HCT116 (cell line): ENCODE measurements at regions not wholly inside any gene's neighbourhood (a gene's known extent, or its start where the extent isn't known, plus 50 kb on each side); places are given as distances from the start of the nearest gene placed in this dataset.

Experiments used
- ATAC-seq: fragments of 200-7000 bp; cut with Tn5 transposase; 2 replicates; pipeline ENCODE4 v1.9.1; 2020; ENCODE audit warnings: mild to moderate bottlenecking, moderate library complexity
- BruUV-seq: library from RNA; stranded (reverse); fragments of 400-500 nt; replicated peaks from 2 replicates; lab custom pipeline; 2021; lab: Mats Ljungman, UMichigan
- CTCF ChIA-PET: fragments of 300-600 bp; sonication (Branson Sonifier 250); formaldehyde crosslinking; loops from one replicate; lab custom pipeline; 2021; ENCODE audit warnings: antibody characterized with exemption; lab: Charles Lee
- POLR2A ChIA-PET: fragments of 300-600, 350-600 bp; sonication (Branson Sonifier 250); formaldehyde crosslinking; loops from one replicate; lab custom pipeline; 2021; ENCODE audit warnings: antibody characterized with exemption; lab: Charles Lee
- RAD21 ChIA-PET, 2 experiments: fragments of 300-600 bp; sonication (Branson Sonifier 250); formaldehyde crosslinking; loops; one replicate each; lab custom pipeline; 2023; ENCODE audit warnings: low total read pairs in 2 of 2; ENCODE audit not compliant: uncharacterized antibody in 2 of 2, unreplicated experiment in 2 of 2, low non-redundant PET in 1 of 2; lab: Charles Lee
- DNase-seq: peaks from one replicate; pipeline ENCODE4 v3.0.0-alpha.2; 2010; ENCODE audit warnings: low read depth, low spot score
- H2AFZ ChIP-seq: fragments of 200-600 bp; shearing (Covaris generic), sonication (generic); 2 replicates; pipeline ENCODE4 v1.6.1; 2017; ENCODE audit warnings: low read depth, mixed run types, mixed read lengths, antibody characterized with exemption, low read length; ENCODE audit not compliant: poor library complexity, severe bottlenecking
- H3K27ac ChIP-seq: 2 replicates; pipeline ENCODE4 v1.5.1; 2012; ENCODE audit warnings: low read depth, low read length
- H3K27me3 ChIP-seq: fragments of 200-600 bp; sonication (generic); 2 replicates; pipeline ENCODE4 v1.6.1; 2016; ENCODE audit warnings: mixed run types, low read length, mixed read lengths; ENCODE audit not compliant: insufficient read depth
- H3K36me3 ChIP-seq, 2 experiments: fragments of 200-500 bp in 1 of 2; fragments of 200-600 bp in 1 of 2; sonication (Bioruptor generic) in 1 of 2; sonication (generic) in 1 of 2; 2 replicates each; pipeline versions ENCODE4 v1.5.1 to v1.6.1; 2014 to 2016; ENCODE audit warnings: low read length in 2 of 2, inconsistent platforms in 1 of 2, mixed read lengths in 1 of 2, mixed run types in 1 of 2; ENCODE audit not compliant: insufficient read depth in 2 of 2, control insufficient read depth in 1 of 2
- H3K4me1 ChIP-seq, 2 experiments: fragments of 200-600 bp in 1 of 2; sonication (generic) in 1 of 2; 2 replicates each; pipeline versions ENCODE4 v1.5.1 to v1.6.1; 2012 to 2017; ENCODE audit warnings: low read length in 2 of 2, inconsistent platforms in 1 of 2, mild to moderate bottlenecking in 1 of 2, mixed read lengths in 1 of 2, mixed run types in 1 of 2, moderate library complexity in 1 of 2; ENCODE audit not compliant: insufficient read depth in 2 of 2, control insufficient read depth in 1 of 2
- H3K4me2 ChIP-seq: fragments of 200-600 bp; sonication (generic); 2 replicates; pipeline ENCODE4 v1.6.1; 2017; ENCODE audit warnings: mixed run types, low read length, mixed read lengths
- H3K4me3 ChIP-seq, 2 experiments: fragments of 200-600 bp in 1 of 2; sonication (generic) in 1 of 2; replicated peaks in 1 of 2; 2 replicates each; pipeline ENCODE4 v1.5.1; 2011 to 2016; ENCODE audit warnings: low read length in 2 of 2, control low read depth in 1 of 2, low read depth in 1 of 2, mild to moderate bottlenecking in 1 of 2, mixed read lengths in 1 of 2, mixed run types in 1 of 2
- H3K79me2 ChIP-seq: fragments of 200-600 bp; sonication (generic); 2 replicates; pipeline ENCODE4 v1.6.1; 2017; ENCODE audit warnings: mild to moderate bottlenecking, mixed run types, low read length, moderate library complexity, mixed read lengths; ENCODE audit not compliant: insufficient read depth
- H3K9ac ChIP-seq: fragments of 200-600 bp; sonication (generic); 2 replicates; pipeline ENCODE4 v1.6.1; 2016; ENCODE audit warnings: low read length, mixed read lengths
- H3K9me2 ChIP-seq: fragments of 200-600 bp; sonication (generic), shearing (Covaris generic); 2 replicates; pipeline ENCODE4 v1.6.1; 2017; ENCODE audit warnings: mixed run types, mild to moderate bottlenecking, moderate library complexity; ENCODE audit not compliant: insufficient read depth
- H3K9me3 ChIP-seq, 2 experiments: fragments of 200-500 bp in 1 of 2; fragments of 200-600 bp in 1 of 2; sonication (Bioruptor generic) in 1 of 2; sonication (generic) in 1 of 2; 2 replicates each; pipeline ENCODE4 v1.6.1; 2014 to 2017; ENCODE audit warnings: low read length in 2 of 2, mixed read lengths in 2 of 2, inconsistent platforms in 1 of 2, low read depth in 1 of 2, mild to moderate bottlenecking in 1 of 2, mixed run types in 1 of 2, moderate library complexity in 1 of 2; ENCODE audit not compliant: control insufficient read depth in 1 of 2, insufficient read depth in 1 of 2
- H4K20me1 ChIP-seq: fragments of 200-600 bp; sonication (generic), shearing (Covaris generic); 2 replicates; pipeline ENCODE4 v1.6.1; 2017; ENCODE audit warnings: mixed run types, mild to moderate bottlenecking, moderate library complexity; ENCODE audit not compliant: insufficient read depth
- CEBPB ChIP-seq: IDR thresholded peaks from 2 replicates; pipeline ENCODE4 v1.6.1; 2012; ENCODE audit warnings: low read depth
- EGR1 ChIP-seq: IDR thresholded peaks from 2 replicates; pipeline ENCODE4 v1.6.1; 2012; ENCODE audit warnings: low read depth
- EZH2 ChIP-seq: fragments of 200-600 bp; sonication (generic); IDR thresholded peaks from 2 replicates; pipeline ENCODE4 v1.6.1; 2017; ENCODE audit warnings: antibody characterized with exemption, mixed run types
- FOSL1 ChIP-seq: IDR thresholded peaks from 2 replicates; pipeline ENCODE4 v1.6.1; 2012; ENCODE audit warnings: low read depth
- JUND ChIP-seq: IDR thresholded peaks from 2 replicates; pipeline ENCODE4 v1.6.1; 2012
- MAX ChIP-seq: IDR thresholded peaks from 2 replicates; pipeline ENCODE4 v1.6.1; 2012
- POLR2A ChIP-seq: IDR thresholded peaks from 2 replicates; pipeline ENCODE4 v1.7.0; 2011; ENCODE audit warnings: borderline replicate concordance; ENCODE audit not compliant: insufficient read depth, insufficient read length; ENCODE audit errors: extremely low read depth
- RAD21 ChIP-seq: IDR thresholded peaks from 2 replicates; pipeline ENCODE4 v1.6.1; 2012; ENCODE audit warnings: low read depth, mild to moderate bottlenecking
- REST ChIP-seq: IDR thresholded peaks from 2 replicates; pipeline ENCODE4 v1.6.1; 2012; ENCODE audit warnings: low read depth
- SIN3A ChIP-seq: IDR thresholded peaks from 2 replicates; pipeline ENCODE4 v1.6.1; 2012; ENCODE audit warnings: low read depth
- SP1 ChIP-seq: IDR thresholded peaks from 2 replicates; pipeline ENCODE4 v1.6.1; 2012; ENCODE audit warnings: low read depth
- SRF ChIP-seq: IDR thresholded peaks from 2 replicates; pipeline ENCODE4 v1.6.1; 2012; ENCODE audit warnings: low read depth
- TCF7L2 ChIP-seq: IDR thresholded peaks from 2 replicates; pipeline ENCODE4 v1.7.0; 2011; ENCODE audit warnings: borderline replicate concordance, inconsistent platforms; ENCODE audit not compliant: insufficient read depth, insufficient read length; ENCODE audit errors: extremely low read depth
- ZNF274 ChIP-seq: fragments of 200-500 bp; sonication (Bioruptor generic); IDR thresholded peaks from 2 replicates; pipeline ENCODE4 v1.6.1; 2014; ENCODE audit warnings: mild to moderate bottlenecking, low read depth, low read length, inconsistent platforms
- intact Hi-C: fragments of 100-400 bp; cut with micrococcal nuclease; formaldehyde crosslinking; loops from 2 replicates; pipeline ENCODE4 v1.10.0; 2022
- TF ChIP-seq, protein P1 (sequence below): IDR thresholded peaks from 2 replicates; pipeline ENCODE4 v1.6.1; 2012

GRCh38 chr12:71021491-71021890, 101.0 kb upstream of the PTPRR start:
- BruUV-seq, result no TSS peak
- Histone ChIP-seq H3K36me3 (no peaks in the 10 kb centered on the region), H4K20me1 (no peaks in the 10 kb centered on the region), H3K4me3 (no peak overlapping the region), H3K4me1 (no peaks in the 10 kb centered on the region), H3K79me2 (no peaks in the 10 kb centered on the region), H3K9me2 (no peaks in the 10 kb centered on the region), H2AFZ (no peak overlapping the region), H3K27me3 (no peaks in the 10 kb centered on the region), H3K4me2 (no peak overlapping the region), H3K9me3 (no peaks in the 10 kb centered on the region), H3K9ac (no peak overlapping the region), H3K27ac (no peak overlapping the region)
- TF ChIP-seq SP1 (no peak), POLR2A (no peak), CEBPB (no peak), MAX (no peak), REST (no peak), EZH2 (no peak), ZNF274 (no peak), JUND (no peak), SIN3A (no peak), EGR1 (no peak), SRF (no peak), RAD21 (no peak), FOSL1 (no peak), TCF7L2 (no peak)
- TF ChIP-seq, protein P1, sequence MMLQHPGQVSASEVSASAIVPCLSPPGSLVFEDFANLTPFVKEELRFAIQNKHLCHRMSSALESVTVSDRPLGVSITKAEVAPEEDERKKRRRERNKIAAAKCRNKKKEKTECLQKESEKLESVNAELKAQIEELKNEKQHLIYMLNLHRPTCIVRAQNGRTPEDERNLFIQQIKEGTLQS, result no peak
- ChIA-PET RAD21 (no interaction called here), POLR2A (no interaction called here), CTCF (no interaction called here)
- intact Hi-C loops, result loop anchor here (10.0 kb wide), 1 partner anchor 723 kb away; no protein-coding TSS in a partner anchor
- no peak for DNase-seq
- no peak for ATAC-seq
